ENCODE measurements at regions not wholly inside any gene's neighbourhood (a gene's known extent, or its start where the extent isn't known, plus 50 kb on each side); places are given as distances from the start of the nearest gene placed in this dataset.

DNA sequence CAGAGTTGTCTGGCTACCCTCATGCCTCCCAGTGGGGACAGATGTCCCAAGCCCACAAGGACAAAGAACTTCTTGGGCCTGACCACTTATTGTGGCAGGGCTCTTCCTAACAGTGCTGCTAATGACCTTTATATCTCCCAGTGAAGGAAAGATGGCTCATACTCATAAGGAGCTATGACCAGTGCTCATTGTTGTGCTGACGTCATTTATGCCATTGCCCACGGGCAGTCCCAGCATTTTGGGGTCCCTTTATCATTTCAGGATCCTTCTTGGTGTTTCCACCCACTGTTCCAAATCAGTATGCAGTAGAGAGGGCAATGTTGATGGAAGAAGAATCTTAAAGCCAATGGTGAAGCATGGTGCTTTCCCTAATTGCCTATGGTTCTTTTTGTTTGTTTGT, 1640.0 kb upstream of the PRR20A start:
- Mint-ChIP-seq H3K27ac (no peak overlapping the region), H3K4me1 (no peaks in the 10 kb centered on the region), H3K4me3 (no peak overlapping the region), H3K27me3 (no peaks in the 10 kb centered on the region), H3K36me3 (no peaks in the 10 kb centered on the region), H3K9me3 (peaks cover 3 to 39% (median 6%) of the 10 kb centered on the region in 7 donors)
- no peak overlapping the region for H3K27ac ChIP-seq (ENCODE audit: insufficient read depth, low read length, poor library complexity, severe bottlenecking)
- DNase-seq (no peak), ATAC-seq (ENCODE audit: low read depth in 2 of 2) (no peak)
- H3K36me3 ChIP-seq (ENCODE audit: control insufficient read depth, insufficient read depth, low read length): no peaks in the 10 kb centered on the region
- no peaks in the 10 kb centered on the region for H3K27me3 ChIP-seq (ENCODE audit: control insufficient read depth, insufficient read depth, low read length)
- H3K4me1 ChIP-seq (ENCODE audit: control insufficient read depth, insufficient read depth, low read length, poor library complexity, severe bottlenecking): no peaks in the 10 kb centered on the region
- peaks cover 0 to 3% of the 10 kb centered on the region in 2 experiments for H3K9me3 ChIP-seq (ENCODE audit: control insufficient read depth in 2 of 2, low read length in 2 of 2)
- H3K4me3 ChIP-seq (ENCODE audit: low read depth, low read length): no peak overlapping the region

DNA sequence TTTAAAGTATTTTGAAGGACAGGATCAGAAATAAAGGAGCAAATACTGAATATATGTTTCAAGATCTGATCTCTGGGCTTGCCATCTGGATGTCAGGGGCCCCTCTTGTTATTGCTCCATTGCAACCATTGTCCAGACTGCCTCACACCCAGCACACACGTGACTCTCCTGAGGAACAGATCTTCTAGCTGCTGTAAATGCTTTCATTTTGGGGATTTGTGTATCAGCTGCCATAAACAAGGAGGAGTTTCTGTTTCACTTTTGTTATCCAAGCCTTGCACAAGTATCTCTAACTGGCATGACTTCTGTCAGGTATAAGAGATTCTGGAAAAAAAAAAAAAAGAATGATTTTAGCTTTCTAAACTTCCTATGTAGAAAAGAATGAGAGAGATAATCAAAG, 1624.1 kb upstream of the PRR20A start:
- H3K4me1 ChIP-seq (ENCODE audit: control insufficient read depth, insufficient read depth, low read length, poor library complexity, severe bottlenecking): no peaks in the 10 kb centered on the region
- no peaks in the 10 kb centered on the region for H3K36me3 ChIP-seq (ENCODE audit: control insufficient read depth, insufficient read depth, low read length)
- DNase-seq (no peak), ATAC-seq (ENCODE audit: low read depth in 2 of 2) (no peak)
- Mint-ChIP-seq H3K36me3 (no peaks in the 10 kb centered on the region), H3K4me3 (no peak overlapping the region), H3K9me3 (peaks cover 0 to 10% (median 5%) of the 10 kb centered on the region in 7 donors), H3K27me3 (no peaks in the 10 kb centered on the region), H3K4me1 (no peaks in the 10 kb centered on the region), H3K27ac (no peak overlapping the region)
- H3K9me3 ChIP-seq (ENCODE audit: control insufficient read depth in 2 of 2, low read length in 2 of 2): peaks cover 0 to 5% of the 10 kb centered on the region in 2 experiments
- H3K27ac ChIP-seq (ENCODE audit: insufficient read depth, low read length, poor library complexity, severe bottlenecking): no peak overlapping the region
- no peaks in the 10 kb centered on the region for H3K27me3 ChIP-seq (ENCODE audit: control insufficient read depth, insufficient read depth, low read length)
- no peak overlapping the region for H3K4me3 ChIP-seq (ENCODE audit: low read depth, low read length)

GRCh38 chr13:55517312-55517711, 1623.4 kb upstream of the PRR20A start:
- no peak for ATAC-seq (ENCODE audit: low read depth in 2 of 2)
- no peaks in the 10 kb centered on the region for H3K27me3 ChIP-seq (ENCODE audit: control insufficient read depth, insufficient read depth, low read length)
- Mint-ChIP-seq H3K4me3 (no peak overlapping the region), H3K27ac (no peak overlapping the region), H3K9me3 (peaks cover 0 to 10% (median 5%) of the 10 kb centered on the region in 7 donors), H3K36me3 (no peaks in the 10 kb centered on the region), H3K4me1 (no peaks in the 10 kb centered on the region), H3K27me3 (no peaks in the 10 kb centered on the region)
- peaks cover 0 to 5% of the 10 kb centered on the region in 2 experiments for H3K9me3 ChIP-seq (ENCODE audit: control insufficient read depth in 2 of 2, low read length in 2 of 2)
- H3K36me3 ChIP-seq (ENCODE audit: control insufficient read depth, insufficient read depth, low read length): no peaks in the 10 kb centered on the region
- H3K27ac ChIP-seq (ENCODE audit: insufficient read depth, low read length, poor library complexity, severe bottlenecking): no peak overlapping the region
- no peak for DNase-seq
- no peak overlapping the region for H3K4me3 ChIP-seq (ENCODE audit: low read depth, low read length)
- H3K4me1 ChIP-seq (ENCODE audit: control insufficient read depth, insufficient read depth, low read length, poor library complexity, severe bottlenecking): no peaks in the 10 kb centered on the region

DNA sequence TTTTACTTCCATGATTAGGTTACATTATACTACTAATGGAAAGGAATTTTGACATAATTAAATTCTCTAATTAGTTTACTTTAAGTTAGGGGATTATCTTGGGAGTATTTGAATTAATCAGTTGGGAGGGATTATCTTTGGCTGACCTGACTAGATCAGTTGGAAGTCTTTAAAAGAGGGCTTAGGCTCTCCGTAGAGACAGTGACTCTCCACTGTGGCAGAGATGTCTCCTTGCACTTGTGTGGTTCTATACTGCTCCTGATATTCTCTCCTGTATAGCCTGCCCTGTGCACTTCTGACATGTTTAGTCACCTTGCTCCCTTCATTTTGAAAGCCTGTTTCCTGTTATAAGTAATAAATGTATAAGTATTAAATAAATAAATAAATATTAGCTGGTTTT, 1612.3 kb upstream of the PRR20A start:
- no peaks in the 10 kb centered on the region for H3K36me3 ChIP-seq (ENCODE audit: control insufficient read depth, insufficient read depth, low read length)
- H3K27me3 Mint-ChIP-seq: no peaks in the 10 kb centered on the region
- ATAC-seq (ENCODE audit: low read depth in 2 of 2): no peak
- no peaks in the 10 kb centered on the region for H3K4me1 ChIP-seq (ENCODE audit: control insufficient read depth, insufficient read depth, low read length, poor library complexity, severe bottlenecking)
- no peaks in the 10 kb centered on the region for H3K4me1 Mint-ChIP-seq
- H3K27me3 ChIP-seq (ENCODE audit: control insufficient read depth, insufficient read depth, low read length): no peaks in the 10 kb centered on the region
- H3K4me3 Mint-ChIP-seq: no peak overlapping the region
- H3K9me3 Mint-ChIP-seq: peaks cover 0 to 18% (median 6%) of the 10 kb centered on the region in 7 donors
- DNase-seq: no peak
- H3K36me3 Mint-ChIP-seq: no peaks in the 10 kb centered on the region
- no peak overlapping the region for H3K4me3 ChIP-seq (ENCODE audit: low read depth, low read length)
- H3K9me3 ChIP-seq (ENCODE audit: control insufficient read depth in 2 of 2, low read length in 2 of 2): peaks cover 0 to 3% of the 10 kb centered on the region in 2 experiments
- no peak overlapping the region for H3K27ac Mint-ChIP-seq
- no peak overlapping the region for H3K27ac ChIP-seq (ENCODE audit: insufficient read depth, low read length, poor library complexity, severe bottlenecking)

GRCh38 chr13:55534306-55534705, 1606.4 kb upstream of the PRR20A start:
- Mint-ChIP-seq H3K9me3 (peaks cover 0 to 10% (median 4%) of the 10 kb centered on the region in 7 donors), H3K36me3 (no peaks in the 10 kb centered on the region), H3K27me3 (no peaks in the 10 kb centered on the region), H3K4me1 (no peaks in the 10 kb centered on the region), H3K27ac (no peak overlapping the region), H3K4me3 (no peak overlapping the region)
- no peaks in the 10 kb centered on the region for H3K27me3 ChIP-seq (ENCODE audit: control insufficient read depth, insufficient read depth, low read length)
- H3K4me3 ChIP-seq (ENCODE audit: low read depth, low read length): no peak overlapping the region
- no peaks in the 10 kb centered on the region for H3K36me3 ChIP-seq (ENCODE audit: control insufficient read depth, insufficient read depth, low read length)
- no peaks in the 10 kb centered on the region for H3K4me1 ChIP-seq (ENCODE audit: control insufficient read depth, insufficient read depth, low read length, poor library complexity, severe bottlenecking)
- no peak for DNase-seq
- no peaks in the 10 kb centered on the region for H3K9me3 ChIP-seq (ENCODE audit: control insufficient read depth in 2 of 2, low read length in 2 of 2)
- ATAC-seq (ENCODE audit: low read depth in 2 of 2): no peak
- no peak overlapping the region for H3K27ac ChIP-seq (ENCODE audit: insufficient read depth, low read length, poor library complexity, severe bottlenecking)

GRCh38 chr13:55538424-55538823, 1602.3 kb upstream of the PRR20A start:
- ATAC-seq (ENCODE audit: low read depth in 2 of 2) (no peak), DNase-seq (no peak)
- Mint-ChIP-seq H3K27me3 (no peaks in the 10 kb centered on the region), H3K4me1 (no peaks in the 10 kb centered on the region), H3K27ac (no peak overlapping the region), H3K36me3 (no peaks in the 10 kb centered on the region), H3K4me3 (no peak overlapping the region), H3K9me3 (peaks cover 0 to 10% (median 8%) of the 10 kb centered on the region in 7 donors)
- Histone ChIP-seq H3K4me1 (ENCODE audit: control insufficient read depth, insufficient read depth, low read length, poor library complexity, severe bottlenecking) (no peaks in the 10 kb centered on the region), H3K4me3 (ENCODE audit: low read depth, low read length) (no peak overlapping the region), H3K27ac (ENCODE audit: insufficient read depth, low read length, poor library complexity, severe bottlenecking) (no peak overlapping the region), H3K36me3 (ENCODE audit: control insufficient read depth, insufficient read depth, low read length) (no peaks in the 10 kb centered on the region), H3K9me3 (ENCODE audit: control insufficient read depth in 2 of 2, low read length in 2 of 2) (no peaks in the 10 kb centered on the region), H3K27me3 (ENCODE audit: control insufficient read depth, insufficient read depth, low read length) (no peaks in the 10 kb centered on the region)

GRCh38 chr13:55543053-55543452, 1597.7 kb upstream of the PRR20A start:
- no peak overlapping the region for H3K27ac ChIP-seq (ENCODE audit: insufficient read depth, low read length, poor library complexity, severe bottlenecking)
- DNase-seq (no peak), ATAC-seq (ENCODE audit: low read depth in 2 of 2) (no peak)
- no peaks in the 10 kb centered on the region for H3K27me3 ChIP-seq (ENCODE audit: control insufficient read depth, insufficient read depth, low read length)
- peaks cover 0 to 16% (median 9%) of the 10 kb centered on the region in 7 donors for H3K9me3 Mint-ChIP-seq
- no peak overlapping the region for H3K4me3 Mint-ChIP-seq
- no peaks in the 10 kb centered on the region for H3K4me1 ChIP-seq (ENCODE audit: control insufficient read depth, insufficient read depth, low read length, poor library complexity, severe bottlenecking)
- H3K27me3 Mint-ChIP-seq: no peaks in the 10 kb centered on the region
- no peak overlapping the region for H3K4me3 ChIP-seq (ENCODE audit: low read depth, low read length)
- H3K36me3 Mint-ChIP-seq: no peaks in the 10 kb centered on the region
- H3K9me3 ChIP-seq (ENCODE audit: control insufficient read depth in 2 of 2, low read length in 2 of 2): no peaks in the 10 kb centered on the region
- no peak overlapping the region for H3K27ac Mint-ChIP-seq
- no peaks in the 10 kb centered on the region for H3K4me1 Mint-ChIP-seq
- H3K36me3 ChIP-seq (ENCODE audit: control insufficient read depth, insufficient read depth, low read length): no peaks in the 10 kb centered on the region

DNA sequence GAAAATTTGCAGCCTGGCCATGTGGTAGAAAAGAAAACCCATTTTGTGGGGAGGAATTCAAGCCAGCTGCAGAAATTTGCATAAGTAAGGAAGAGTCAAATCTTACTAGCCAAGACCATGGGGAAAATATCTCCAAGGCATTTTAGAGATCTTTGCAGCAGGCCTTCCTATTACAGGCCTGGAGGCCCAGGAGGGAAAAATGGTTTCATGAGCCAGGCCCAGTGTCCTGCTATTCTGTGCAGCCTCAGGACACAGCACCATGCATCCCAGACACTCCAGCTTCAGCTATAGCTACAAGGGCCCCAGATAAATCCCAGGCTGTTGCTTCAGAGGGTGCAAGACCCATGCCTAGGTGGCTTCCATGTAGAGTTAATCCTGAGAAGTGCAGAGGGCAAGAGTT, 1590.1 kb upstream of the PRR20A start:
- H3K36me3 Mint-ChIP-seq: no peaks in the 10 kb centered on the region
- Histone ChIP-seq H3K4me1 (ENCODE audit: control insufficient read depth, insufficient read depth, low read length, poor library complexity, severe bottlenecking) (no peaks in the 10 kb centered on the region), H3K36me3 (ENCODE audit: control insufficient read depth, insufficient read depth, low read length) (no peaks in the 10 kb centered on the region), H3K27ac (ENCODE audit: insufficient read depth, low read length, poor library complexity, severe bottlenecking) (no peak overlapping the region), H3K9me3 (ENCODE audit: control insufficient read depth in 2 of 2, low read length in 2 of 2) (peaks cover 0 to 20% of the 10 kb centered on the region in 2 experiments), H3K4me3 (ENCODE audit: low read depth, low read length) (no peak overlapping the region), H3K27me3 (ENCODE audit: control insufficient read depth, insufficient read depth, low read length) (no peaks in the 10 kb centered on the region)
- peaks cover 3 to 19% (median 8%) of the 10 kb centered on the region in 7 donors for H3K9me3 Mint-ChIP-seq
- H3K4me3 Mint-ChIP-seq: no peak overlapping the region
- ATAC-seq (ENCODE audit: low read depth in 2 of 2) (no peak), DNase-seq (no peak)
- H3K27ac Mint-ChIP-seq: no peak overlapping the region
- H3K4me1 Mint-ChIP-seq: no peaks in the 10 kb centered on the region
- no peaks in the 10 kb centered on the region for H3K27me3 Mint-ChIP-seq
